GM18870 (cell line): ENCODE measurements at regions not wholly inside any gene's neighbourhood (a gene's known extent, or its start where the extent isn't known, plus 50 kb on each side); places are given as distances from the start of the nearest gene placed in this dataset.
A peak's percentile ranks its signal among the peaks of the same experiment; 100 is the strongest.

ENCODE experiments used
- ATAC-seq: cut with Tn5 transposase; IDR thresholded peaks from one replicate; pipeline ENCODE4 v1.9.1; 2021; ENCODE audit warnings: moderate library complexity; ENCODE audit not compliant: unreplicated experiment

- ATAC-seq = no peak
Observed at GRCh38 chr13:99053636-99054233, 75.9 kb upstream of the DOCK9 start.

- ATAC-seq = no peak
Observed at GRCh38 chr13:99055281-99055680, 77.4 kb upstream of the DOCK9 start.

- no peak for ATAC-seq
Observed at GRCh38 chr13:99055735-99056134, 77.9 kb upstream of the DOCK9 start.

- no peak for ATAC-seq
Observed at GRCh38 chr13:99056381-99057014, 78.6 kb upstream of the DOCK9 start.

- ATAC-seq = no peak
Observed at GRCh38 chr13:99057310-99057975, 79.6 kb upstream of the DOCK9 start.

GRCh38 chr13:99058527-99059495 is 80.9 kb upstream of the DOCK9 start:
- no peak for ATAC-seq

GRCh38 chr13:99059498-99060075 is 81.7 kb upstream of the DOCK9 start:
- no peak for ATAC-seq

GRCh38 chr13:99061411-99061810 is 83.5 kb upstream of the DOCK9 start:
- no peak for ATAC-seq

- no peak for ATAC-seq
Observed at GRCh38 chr13:99062593-99062992, 84.7 kb upstream of the DOCK9 start.

GRCh38 chr13:99063178-99063577 is 85.3 kb upstream of the DOCK9 start:
- ATAC-seq = no peak

- ATAC-seq = peak; percentile 65
Observed at GRCh38 chr13:99063952-99064351, 86.1 kb upstream of the DOCK9 start.

- no peak for ATAC-seq
Observed at GRCh38 chr13:99064624-99065234, 86.9 kb upstream of the DOCK9 start.

GRCh38 chr13:99065235-99066015 is 87.6 kb upstream of the DOCK9 start:
- ATAC-seq = no peak

- ATAC-seq = no peak
Observed at GRCh38 chr13:99066219-99066618, 88.4 kb upstream of the DOCK9 start.

GRCh38 chr13:99067159-99067985 is 89.5 kb upstream of the DOCK9 start:
- no peak for ATAC-seq

GRCh38 chr13:99071211-99071610 is 93.3 kb upstream of the DOCK9 start:
- ATAC-seq = no peak

- ATAC-seq = no peak
Observed at GRCh38 chr13:99071666-99072065, 93.8 kb upstream of the DOCK9 start.

- no peak for ATAC-seq
Observed at GRCh38 chr13:99072356-99072755, 94.5 kb upstream of the DOCK9 start.

- no peak for ATAC-seq
Observed at GRCh38 chr13:99072941-99073340, 95.1 kb upstream of the DOCK9 start.
